Sigmoid colon (tissue), 3 donors: ENCODE measurements at regions not wholly inside any gene's neighbourhood (a gene's known extent, or its start where the extent isn't known, plus 50 kb on each side); places are given as distances from the start of the nearest gene placed in this dataset.
"Not testable (repeated sequence)": the region's sequence is repeated elsewhere in the genome, so short reads cannot be mapped to it uniquely, and the experiment has no call there.

Experiments
- CTCF ChIP-seq, 4 experiments: fragments of 450-650 bp in 3 of 4; fragments of 200-600 bp in 1 of 4; IDR thresholded peaks; one replicate each; pipeline ENCODE4 v1.5.1; 2016 to 2019; ENCODE audit warnings: antibody characterized with exemption in 4 of 4, mild to moderate bottlenecking in 3 of 4, moderate library complexity in 2 of 4
- POLR2A ChIP-seq, 2 donors: fragments of 450-650 bp; IDR thresholded peaks; one replicate each; pipeline ENCODE4 v1.6.1; 2016; ENCODE audit warnings: antibody characterized with exemption in 2 of 2, mild to moderate bottlenecking in 2 of 2, moderate library complexity in 2 of 2

GRCh38 chr16:31601737-31602384 is 74.2 kb downstream of the AHSP start:
- not testable (repeated sequence) for TF ChIP-seq CTCF, POLR2A (IDR thresholded peaks at IDR 0.05)
